ENCODE measurements at regions not wholly inside any gene's neighbourhood (a gene's known extent, or its start where the extent isn't known, plus 50 kb on each side); places are given as distances from the start of the nearest gene placed in this dataset.
"Not testable (repeated sequence)": the region's sequence is repeated elsewhere in the genome, so short reads cannot be mapped to it uniquely, and the experiment has no call there.

DNA sequence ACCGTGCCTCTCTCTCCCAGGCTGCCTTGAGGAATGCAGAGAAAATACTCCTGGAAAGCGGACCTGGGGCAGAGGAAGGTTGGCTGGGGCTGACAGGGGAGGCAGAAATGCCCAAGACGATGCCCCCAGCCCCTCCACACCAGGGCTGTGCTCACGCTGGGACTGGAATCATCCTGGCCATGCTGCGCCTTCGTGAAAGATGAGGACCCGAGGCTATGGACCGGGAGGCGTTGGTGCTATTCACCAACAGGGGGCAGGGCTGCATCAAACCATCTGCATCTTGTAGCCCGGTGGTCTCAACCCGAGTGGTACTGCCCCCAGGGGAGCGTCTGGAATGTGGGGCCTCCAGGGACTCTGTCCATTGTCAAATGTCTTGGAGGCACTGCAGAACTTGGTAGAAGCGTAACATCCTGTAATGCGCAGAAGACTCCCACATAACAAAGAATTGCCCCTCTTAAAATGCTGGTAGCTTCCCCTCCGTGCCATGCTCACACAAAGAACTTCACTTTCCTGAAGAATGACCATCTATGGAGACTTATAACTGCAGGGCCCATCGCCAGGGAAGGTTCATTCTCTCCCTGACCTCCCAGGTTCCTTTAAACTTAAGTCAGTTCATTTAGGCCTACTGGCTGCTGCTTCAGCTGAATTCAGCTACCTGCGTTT lies 251.2 kb downstream of the RRAGC start:
- DNase-seq, result peak; percentile 18 to 28

DNA sequence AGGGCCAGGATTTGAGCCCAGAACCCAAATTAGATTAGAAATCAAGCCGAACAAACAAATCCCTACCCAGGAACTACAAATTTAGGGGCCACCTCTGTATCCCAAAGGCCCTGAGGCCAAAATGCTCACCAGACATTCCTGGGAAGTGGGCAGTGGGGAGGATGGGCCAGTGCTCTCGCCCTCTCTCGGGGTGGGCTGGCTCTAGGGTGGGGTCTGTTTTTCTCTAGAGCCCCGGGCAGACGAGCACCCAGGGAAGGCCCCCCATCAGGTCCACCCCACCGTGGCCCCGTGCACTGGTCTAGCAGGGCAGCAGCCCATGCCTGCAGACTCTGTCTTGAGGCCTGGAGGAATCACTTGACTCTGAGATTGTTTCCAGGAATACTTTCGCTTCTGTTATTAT lies 252.0 kb downstream of the RRAGC start:
- no peak for DNase-seq

DNA sequence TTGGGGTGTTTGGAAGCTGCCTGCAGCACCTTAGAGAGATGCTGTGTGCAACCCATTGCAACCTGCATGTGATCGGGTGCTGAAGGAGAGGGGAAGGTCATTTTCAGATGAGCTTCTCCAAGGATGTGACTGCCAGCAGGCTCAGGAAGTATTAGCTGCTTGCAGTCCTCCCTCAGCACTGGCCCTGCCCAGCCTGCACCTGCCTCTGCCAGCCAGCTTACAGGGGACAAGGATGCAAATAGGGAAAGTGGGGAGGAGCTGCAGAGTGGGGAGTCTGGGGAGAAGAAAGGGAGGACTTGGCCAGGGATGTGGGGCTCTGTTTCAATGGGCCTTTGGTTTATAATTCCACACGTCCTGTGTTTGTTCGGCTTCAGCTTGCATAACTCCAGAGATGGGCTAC lies 254.5 kb downstream of the RRAGC start:
- no peak for DNase-seq

DNA sequence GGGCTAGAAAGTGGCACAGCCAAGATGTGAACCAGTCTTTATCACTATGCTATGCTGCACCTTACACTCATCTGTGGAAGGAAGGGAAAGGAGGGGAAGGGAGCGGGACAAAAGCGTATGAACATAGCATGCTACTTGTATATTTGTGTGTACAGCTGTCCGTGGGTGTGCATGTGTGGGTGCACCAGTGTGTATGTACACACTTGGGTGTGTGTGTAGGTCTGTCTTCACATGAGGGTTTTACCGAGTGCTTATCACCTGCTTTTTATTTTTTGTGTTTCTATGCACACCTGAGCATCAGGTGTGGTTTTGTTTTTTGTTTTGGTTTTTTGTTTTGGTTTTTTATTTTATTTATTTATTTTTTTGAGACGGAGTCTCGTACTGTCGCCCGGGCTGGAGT lies 255.7 kb downstream of the RRAGC start:
- DNase-seq, result no peak

DNA sequence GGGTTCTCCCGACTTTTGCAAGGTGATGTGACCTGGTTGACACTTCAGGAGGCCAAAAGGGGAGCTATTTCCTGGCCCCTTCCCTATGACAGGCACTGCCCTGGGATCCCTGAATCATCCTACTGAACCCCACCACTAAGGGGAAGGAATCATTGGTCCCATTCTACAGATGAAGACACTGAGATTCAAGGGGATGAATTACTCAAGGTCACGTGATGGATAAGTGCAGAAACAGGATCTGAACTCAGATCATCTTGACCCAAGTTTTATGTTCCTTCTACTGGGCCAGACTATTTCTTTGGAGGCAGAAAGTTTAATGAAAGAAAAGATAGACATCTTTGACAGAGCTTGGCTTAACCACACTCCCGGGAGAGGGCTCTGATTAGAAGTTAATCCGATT lies 258.7 kb downstream of the RRAGC start:
- no peak for DNase-seq

DNA sequence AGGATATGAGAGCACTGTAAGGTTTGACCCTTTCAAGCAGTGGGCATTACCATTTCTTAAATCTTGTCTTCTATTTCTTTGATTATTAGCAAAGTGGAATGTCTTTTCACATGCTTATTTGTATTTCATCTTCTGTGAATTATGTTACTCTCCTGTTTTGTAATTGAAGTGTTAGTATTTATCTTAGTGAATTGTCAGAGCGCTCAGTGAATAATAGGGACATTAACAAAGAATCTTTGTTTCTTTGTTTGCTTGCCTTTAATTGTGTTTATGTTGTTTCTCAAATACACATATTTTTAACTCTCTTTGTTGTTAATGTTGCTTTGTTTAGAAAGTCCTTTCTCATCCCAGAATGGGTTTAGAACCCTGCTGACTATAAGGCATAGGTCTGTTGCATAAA lies 259.3 kb downstream of the RRAGC start:
- DNase-seq, result no peak

DNA sequence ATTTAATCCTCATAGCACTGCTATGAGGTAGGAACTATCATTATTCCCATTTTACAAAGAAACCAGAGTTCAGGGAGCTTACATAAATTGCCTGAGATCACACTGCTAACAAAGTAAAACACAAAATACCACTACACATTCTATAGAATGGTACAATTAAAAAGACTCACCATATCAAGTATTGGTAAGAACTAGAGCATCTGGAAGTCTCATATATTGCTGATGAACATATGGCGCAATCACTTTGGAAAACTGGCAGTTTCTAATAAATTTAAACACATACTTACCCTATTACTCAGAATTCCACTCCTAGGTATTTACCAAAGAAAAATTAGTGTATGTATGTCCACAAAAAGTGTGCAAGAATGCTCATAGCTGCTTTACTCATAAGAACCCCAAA lies 261.5 kb downstream of the RRAGC start:
- DNase-seq, result no peak

DNA sequence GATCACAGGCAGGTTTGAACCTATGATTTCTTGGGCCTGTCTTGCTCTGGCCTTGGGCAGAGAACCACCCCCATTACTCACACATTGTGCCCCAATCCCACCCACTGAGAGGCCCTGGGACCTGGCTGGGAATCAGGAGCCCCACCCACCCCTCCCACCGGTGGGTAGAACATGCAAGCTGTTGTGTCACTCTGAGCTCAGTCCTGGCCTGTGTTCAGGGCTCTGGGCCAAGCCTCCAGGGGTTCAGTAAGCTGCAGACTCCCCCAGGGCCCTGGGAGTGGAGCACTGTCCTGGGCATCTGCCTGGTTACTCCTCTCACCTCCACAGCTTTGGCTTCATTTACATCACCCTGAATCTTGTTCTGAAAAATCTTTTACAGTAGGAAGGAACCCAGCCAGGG lies 270.5 kb downstream of the RRAGC start:
- no peak for DNase-seq

DNA sequence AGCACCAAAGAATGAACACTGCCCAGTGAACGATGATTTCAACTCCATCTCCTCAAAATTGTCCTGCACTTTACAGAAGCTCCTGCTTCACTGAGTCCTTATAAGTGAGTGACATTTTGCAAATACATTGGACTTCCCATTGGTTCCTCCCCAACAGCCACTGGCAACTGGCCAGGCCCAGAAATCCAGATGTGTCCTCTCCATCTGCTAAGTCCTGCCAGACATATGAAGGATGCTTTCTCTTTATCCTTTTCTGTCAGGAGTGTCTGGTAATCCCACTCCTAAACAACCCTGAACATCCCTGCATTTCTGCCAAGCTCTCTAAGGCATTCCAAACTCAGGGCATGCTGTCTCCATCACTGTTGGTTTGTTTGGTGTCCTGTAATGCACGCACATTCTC lies 271.8 kb downstream of the RRAGC start:
- no peak for DNase-seq

DNA sequence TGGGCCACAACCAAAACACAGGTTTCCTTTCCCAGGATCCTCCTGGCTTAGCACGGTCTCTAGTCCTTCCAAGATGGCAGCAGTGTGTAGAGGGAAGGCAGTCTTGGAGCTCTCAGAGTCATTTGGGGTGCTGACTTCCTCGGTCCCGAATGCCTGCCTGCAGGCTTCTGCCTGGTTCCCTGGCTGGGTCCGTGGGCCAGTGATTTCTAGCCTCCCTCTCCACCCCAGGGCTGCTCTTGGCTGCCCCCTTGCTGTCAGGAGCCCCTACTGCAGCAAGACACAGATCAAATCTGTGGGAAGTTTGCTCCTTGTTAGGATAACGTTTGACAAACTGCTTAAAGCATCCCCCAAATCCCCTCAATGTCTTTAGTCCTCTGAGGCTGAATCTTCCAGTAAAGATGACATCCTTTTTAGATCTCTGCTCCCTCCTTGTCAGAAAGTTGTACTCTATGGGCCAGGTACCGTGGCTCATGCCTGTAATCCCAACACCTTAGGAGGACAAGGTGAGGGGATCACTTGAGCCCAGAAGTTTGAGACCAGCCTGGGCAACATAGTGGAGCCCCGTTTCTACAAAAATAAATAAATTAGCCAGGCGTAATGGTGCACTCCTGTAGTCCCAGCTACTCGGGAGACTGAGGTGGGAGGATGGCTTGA lies 272.5 kb downstream of the RRAGC start:
- DNase-seq, result peak; percentile 64 to 69

DNA sequence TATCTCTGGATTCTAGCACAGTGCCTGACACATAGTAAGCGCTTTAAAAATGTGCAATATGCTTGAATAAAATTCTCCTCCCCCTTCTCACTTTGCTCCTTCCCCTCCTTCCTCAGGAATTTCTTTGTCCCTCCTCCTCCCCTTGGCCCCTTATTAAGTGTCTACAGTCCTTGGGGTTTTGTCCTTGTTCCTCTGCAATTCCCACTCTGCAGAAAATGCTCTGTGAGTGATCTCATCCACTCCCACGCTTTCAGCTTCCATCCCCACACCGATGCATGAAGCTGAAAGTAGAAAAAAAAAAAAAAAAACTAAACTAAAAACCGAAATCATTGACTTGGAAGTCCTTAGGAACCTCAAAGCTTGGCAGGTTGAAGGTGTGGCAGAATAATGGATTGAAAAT lies 273.6 kb downstream of the RRAGC start:
- DNase-seq, result no peak

DNA sequence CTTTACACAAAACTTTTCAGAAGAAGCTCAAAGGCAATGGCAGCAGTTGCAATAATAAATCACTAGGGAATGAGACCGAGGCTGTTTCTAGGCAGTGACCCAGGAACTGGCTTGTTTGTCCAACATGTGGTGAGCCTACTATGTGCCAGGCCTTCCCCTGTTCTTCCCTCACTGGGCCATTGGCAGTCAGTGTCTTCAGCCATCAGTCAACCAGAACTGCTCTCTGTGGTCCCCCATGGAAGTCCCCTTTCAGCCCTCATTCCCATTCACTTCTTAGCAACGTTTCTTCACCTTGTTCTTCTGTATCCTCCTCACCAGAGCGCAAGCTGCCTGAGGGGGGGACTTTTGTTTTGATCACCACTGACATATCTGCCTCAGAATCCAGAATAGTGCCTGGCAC lies 274.1 kb downstream of the RRAGC start:
- no peak for DNase-seq

DNA sequence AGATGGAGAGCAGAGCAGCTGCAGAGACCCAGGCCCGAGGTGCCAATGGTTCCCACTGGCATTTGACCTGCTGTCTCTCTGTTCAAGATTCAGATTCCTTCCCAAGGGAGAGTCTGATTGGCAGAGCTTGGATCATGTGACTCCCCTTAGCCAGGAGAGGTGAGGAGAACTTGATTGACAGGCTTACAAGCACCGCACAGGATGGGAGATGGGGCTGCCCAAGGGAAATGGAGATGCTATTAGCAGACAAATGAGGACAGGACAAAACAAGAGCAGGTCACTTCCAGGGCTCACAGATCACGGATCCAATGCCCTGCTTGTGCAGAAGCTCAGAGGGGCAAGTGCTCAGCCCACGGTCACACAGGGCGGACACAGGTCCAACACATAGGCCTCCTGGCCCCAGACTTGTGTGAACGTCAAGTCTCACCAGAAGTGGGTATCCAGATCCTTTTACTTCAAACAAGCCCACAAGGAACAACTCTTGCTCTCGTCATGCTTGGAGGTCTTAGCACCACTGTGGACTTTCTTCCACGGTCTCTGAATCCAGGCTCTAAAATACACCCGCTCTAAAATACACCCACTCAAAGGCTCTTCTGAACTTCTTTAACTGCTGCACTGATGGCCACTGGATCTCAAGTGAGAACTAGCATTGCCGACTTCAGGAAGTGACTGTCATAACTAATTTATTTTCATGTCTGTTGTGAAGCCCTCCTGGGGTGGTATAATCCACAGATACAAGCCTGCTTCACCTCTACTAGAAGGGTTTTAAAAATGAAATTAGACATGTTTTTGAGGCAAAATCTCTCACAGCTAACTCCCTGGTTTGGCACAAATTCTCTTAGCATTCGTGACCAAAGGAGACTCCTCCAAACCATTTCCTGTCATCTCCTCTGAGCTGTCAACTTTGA lies 274.9 kb downstream of the RRAGC start:
- no peak for DNase-seq

DNA sequence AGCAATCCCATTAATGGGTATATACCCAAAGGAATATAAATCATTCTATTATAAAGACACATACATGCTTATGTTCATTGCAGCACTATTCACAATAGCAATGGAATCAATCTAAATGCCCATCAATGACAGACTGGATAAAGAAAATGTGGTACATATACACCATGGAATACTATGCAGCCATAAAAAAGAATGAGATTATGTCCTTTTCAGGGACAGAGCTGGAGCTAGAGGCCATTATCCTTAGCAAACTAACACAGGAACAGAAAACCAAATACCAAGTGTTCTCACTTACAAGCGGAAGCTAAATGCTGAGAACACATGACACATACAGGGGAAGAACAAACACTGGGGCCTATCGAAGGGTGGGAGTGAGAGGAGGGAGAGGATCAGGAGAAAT lies 276.3 kb downstream of the RRAGC start:
- DNase-seq, result not testable (repeated sequence)

DNA sequence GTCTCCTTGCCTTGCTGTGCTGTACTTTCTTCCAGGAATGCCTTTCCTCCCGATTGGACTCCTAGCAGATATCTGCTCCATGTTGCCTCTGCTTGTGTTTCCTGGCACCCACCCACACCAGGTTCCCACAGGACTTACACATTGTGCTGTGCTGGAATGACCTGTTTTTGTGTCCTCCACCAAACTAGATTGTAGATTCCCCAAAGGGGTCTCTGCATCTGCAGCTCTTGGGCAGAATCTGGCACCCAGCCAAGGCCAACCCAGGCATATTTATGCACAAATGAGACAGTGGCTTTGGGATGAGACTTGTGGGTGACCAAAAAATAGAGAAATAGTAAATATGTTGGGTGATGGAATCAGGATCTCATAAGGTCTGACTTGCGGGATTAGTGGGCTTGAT lies 278.2 kb downstream of the RRAGC start:
- no peak for DNase-seq

DNA sequence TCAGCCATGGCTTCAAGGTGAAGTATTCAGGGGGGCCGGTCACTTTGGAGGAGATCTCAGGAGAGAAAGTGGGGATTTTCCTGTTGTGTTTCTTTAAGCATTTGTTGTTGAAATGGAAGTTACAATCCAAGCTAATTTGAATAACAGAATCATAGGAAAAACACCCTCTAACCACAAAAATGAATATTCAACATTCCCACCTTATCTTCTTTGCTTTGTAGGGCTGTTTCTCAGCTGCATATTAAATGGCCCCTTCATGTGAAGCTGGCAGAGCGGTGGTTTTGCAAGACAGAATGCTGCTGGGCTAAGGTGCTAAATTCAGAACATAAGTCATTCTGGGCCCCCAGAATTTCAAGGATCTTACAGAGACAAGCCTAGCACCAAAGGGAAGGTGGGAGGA lies 279.0 kb downstream of the RRAGC start:
- no peak for DNase-seq

DNA sequence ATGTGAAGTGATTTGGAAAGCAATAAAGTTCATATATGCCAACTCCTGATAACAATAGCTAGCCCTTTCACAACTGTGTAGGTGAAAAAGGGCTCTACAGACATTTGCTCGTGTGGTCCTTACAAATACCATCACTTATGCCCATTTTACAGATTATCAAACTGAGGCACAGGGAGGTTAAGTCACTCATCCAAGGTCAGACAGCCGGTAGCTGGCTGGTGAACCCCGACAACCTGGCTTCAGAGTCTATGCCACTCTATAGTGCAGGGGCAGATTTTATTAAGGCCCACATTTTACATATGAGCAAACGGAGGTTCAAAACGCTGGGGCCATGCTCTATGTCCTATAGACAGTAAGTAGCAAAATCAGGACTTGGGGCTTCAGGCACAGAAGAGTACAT lies 280.5 kb downstream of the RRAGC start:
- DNase-seq, result no peak

DNA sequence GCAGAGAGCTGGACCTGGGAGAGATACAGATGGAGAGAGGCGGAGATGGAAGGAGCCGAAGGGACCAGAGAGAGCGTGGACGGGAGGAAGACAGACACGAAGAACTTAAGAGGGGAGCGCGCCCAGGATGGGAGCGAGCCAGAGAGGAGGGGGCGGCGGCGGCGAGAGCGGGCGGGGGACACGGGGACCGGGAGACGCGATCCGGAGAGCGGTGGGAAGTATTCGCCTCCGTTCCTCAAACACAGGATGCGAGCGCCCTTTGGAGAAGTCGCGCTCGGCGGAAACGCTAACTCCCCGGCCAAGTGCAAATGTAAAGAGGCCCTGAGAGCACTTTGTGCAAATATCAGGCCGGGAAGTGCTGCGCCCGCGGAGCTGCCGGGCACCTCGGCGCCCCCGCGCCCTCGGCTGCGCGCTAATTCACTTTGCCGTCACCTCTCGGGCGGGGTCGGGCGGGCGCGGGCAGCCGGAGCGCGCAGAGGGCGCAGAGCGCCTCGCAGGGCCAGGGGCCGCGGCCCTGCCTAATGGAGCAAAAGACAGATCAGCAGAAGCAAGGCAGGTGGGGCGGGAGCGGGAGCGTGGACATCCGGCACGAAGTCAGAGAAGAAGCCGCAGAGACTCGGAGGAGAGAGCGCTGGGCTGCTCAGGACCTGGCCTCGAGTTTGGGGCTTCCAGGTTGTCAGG lies 281.2 kb downstream of the RRAGC start:
- DNase-seq, result peak in 1 of 2 donors; percentile 20

DNA sequence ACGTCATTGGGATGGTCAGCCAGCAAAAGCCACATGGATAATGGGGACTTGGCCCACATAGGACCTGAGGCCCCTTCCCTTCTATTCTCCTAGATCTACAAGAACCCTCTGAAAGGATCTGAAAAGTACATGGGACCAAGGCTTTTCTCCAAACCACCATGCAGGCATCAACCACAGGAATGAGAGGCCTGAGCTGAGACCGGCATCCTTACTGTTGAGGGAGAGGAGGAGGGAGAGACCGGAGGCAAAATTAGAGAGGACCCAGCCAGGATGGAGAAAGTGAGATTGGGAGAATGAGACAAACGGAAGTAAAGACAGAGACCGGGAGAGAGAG lies 281.7 kb downstream of the RRAGC start:
- no peak for DNase-seq

DNA sequence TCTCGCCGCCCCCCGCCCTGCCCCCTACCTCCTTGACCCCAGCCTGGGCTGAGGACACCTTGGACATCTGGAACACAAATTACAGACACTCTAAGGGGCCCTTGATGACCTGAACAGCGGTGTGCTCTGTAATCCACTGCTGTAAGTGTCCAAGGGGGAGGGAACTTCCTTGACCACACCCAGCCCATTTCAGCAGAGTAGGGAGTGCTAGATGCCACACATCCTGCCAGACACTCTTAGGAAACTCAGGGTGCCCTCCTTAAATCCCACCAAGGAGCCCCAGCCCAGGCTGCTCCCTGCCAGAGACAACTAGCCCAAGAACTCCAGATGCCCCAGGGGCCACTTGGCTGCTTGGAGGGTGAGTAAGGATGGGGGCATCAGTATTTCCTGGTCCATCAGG lies 282.2 kb downstream of the RRAGC start:
- DNase-seq, result no peak

DNA sequence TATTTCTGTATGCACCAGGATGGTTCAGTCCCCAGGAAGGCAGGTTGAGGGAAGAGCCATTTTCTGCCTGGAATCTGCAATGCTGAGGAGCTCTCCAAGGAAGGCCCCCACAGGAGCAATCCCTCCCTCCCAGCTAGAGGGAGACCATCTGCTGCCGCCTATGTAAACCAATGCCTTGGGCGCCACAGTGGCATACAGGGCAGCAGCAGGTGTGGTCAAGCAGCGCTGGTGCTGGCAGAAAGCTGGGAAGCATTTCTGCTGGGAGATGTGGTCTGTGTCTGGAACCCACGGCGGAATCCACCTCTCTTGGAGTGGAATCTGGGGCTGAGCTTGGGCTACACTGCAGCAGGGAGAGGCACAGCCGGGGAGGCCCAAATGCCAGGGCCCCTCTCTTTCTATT lies 283.3 kb downstream of the RRAGC start:
- DNase-seq, result no peak

DNA sequence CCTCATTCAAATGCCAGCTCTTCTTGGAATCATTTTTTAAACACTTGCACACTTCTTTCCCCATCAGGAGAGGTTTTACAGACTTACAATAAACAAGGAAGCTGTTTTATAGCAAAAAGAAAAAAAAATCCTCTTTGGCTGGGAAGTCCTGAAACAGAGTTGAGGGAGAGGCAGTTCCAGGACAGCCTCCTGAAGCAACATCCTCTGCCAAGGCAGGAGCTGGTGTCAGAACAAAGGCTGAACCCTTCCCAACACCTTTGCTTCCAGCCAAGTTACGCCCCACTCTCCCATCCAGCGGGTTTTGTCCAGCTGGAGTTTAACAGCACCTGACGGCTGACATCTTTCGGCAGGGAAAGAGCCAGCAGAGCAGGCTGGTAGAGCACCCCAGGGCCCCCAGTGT lies 287.8 kb downstream of the RRAGC start:
- DNase-seq, result no peak

DNA sequence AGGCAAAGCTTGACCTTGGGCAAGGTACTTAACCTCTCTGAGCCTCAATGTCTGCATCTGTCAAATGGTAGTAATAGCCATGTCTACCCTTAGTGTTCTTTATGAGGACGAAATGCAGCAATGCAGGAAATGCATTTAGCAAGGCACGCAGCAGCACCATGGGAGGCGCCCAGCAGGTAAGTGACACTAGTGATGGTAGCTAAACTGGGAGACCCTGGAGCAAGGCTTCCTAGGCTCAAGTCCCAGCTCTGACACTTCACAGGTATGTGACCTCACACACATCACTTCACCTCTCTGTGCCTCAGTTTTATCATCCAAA lies 289.0 kb downstream of the RRAGC start:
- no peak for DNase-seq
